ENCODE measurements at regions not wholly inside any gene's neighbourhood (a gene's known extent, or its start where the extent isn't known, plus 50 kb on each side); places are given as distances from the start of the nearest gene placed in this dataset.
A peak's percentile ranks its signal among the peaks of the same experiment; 100 is the strongest.
"Not testable (repeated sequence)": the region's sequence is repeated elsewhere in the genome, so short reads cannot be mapped to it uniquely, and the experiment has no call there.

DNA sequence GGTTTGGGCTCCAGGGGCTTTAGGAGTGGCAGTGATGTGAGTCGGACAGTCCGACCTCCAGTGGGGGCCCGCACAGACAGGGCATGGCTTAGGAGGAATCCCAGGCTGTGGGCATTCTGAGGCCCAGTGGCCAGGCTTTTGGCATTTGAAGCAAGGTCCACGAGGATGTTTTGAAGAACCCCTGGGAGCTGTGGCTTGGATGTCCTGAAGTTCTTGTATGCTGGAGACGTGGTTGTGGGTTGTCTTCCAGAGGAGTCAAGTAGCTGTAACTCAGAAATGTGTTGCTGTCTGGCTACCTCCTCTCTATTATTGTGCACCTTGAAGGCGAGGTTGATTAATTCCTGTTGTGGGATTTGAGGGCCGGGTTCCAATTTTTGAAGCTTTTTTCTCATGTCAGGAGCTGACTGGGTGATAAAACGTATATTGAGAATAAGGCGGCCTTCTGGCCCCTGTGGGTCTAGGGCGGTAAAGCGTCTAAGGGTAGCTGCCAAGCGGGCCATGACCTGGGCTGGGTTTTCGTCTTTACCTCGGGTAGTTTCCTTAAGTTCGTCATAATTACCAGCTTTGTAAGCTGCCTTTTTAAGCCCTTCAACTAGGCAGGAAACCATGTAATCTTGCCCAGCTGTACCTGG lies 67.3 kb upstream of the EZR start:
- DNase-seq (ENCODE audit: low read depth in 4 of 4, low spot score in 1 of 4), result not testable (repeated sequence)

DNA sequence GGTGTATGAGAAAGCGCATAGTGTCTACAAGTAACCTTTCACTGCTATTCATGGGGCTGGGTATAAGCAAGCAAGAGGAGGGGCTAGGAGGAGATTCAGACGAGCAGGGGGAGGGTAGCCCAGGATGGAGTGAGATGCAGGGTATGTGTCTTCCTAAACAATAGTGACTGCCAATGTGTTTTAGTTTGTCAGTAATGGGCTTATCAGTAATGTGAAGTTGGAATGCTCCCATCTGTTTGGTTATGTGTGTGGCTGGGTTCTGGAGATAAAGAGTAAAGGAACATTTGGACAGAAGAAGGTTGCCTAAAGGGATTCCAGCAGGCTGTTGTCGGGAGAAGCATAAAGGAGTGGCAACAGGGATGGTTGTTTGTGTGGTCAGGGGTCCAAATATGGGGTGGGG lies 62.7 kb upstream of the EZR start:
- not testable (repeated sequence) for DNase-seq (ENCODE audit: low read depth in 4 of 4, low spot score in 1 of 4)

DNA sequence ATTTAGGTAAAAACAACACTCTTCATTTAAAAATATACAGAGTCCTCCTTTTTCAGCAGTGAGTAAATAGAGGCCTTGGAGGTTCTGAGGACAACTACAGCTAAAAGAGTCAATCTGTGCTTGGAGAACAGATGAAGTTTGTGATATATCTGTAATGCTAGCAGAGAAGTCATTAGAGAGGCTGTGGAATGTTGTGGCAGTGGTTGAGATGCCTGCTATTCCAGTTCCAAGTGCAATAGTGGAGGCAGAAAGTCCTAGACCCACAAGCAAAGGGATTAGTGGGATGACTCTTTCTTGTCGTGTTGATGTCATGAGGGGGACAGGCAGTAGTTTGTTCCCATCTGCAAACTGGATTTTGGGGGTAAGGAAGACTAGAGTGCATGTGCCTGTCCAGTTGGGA lies 62.1 kb upstream of the EZR start:
- not testable (repeated sequence) for DNase-seq (ENCODE audit: low read depth in 4 of 4, low spot score in 1 of 4)

DNA sequence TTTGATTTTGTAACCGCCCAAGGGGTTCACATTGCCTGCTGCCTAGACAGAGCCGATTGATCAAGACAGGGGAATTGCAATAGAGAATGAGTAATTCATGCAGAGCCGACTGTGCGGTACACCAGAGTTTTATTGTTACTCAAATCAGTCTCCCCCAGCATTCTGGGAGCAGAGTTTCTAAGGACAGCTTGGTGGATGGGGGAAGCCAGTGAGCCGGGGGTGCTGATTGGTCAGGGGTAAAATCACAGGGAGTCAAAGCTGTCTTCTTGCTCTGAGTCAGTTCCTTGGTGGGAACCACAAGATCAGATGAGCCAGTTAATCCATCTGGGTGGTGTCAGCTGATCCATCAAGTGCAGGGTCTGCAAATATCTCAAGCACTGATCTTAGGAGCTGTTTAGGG lies 60.0 kb upstream of the EZR start:
- peak in 2 of 4 experiments; percentile 9 to 52 for DNase-seq (ENCODE audit: low read depth in 4 of 4, low spot score in 1 of 4)

DNA sequence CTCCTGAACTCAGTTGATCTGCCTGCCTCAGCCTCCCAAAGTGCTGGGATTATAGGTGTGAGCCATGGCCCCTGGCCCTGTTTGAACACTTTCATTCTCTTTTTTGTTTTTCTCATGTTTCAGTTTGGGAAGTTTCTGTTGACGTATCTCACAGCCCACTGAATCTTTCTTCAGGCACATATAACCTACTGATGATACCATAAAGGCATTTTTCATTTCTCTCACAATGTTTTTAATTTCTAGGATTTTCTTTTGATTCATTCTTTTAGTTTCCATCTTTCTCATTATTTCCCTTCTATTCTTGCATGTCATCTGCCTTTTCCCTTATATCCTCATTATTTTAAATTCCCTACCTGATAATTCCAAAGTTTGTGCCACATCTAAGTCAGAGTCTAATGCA lies 58.5 kb upstream of the EZR start:
- DNase-seq (ENCODE audit: low read depth in 4 of 4, low spot score in 1 of 4), result no peak

DNA sequence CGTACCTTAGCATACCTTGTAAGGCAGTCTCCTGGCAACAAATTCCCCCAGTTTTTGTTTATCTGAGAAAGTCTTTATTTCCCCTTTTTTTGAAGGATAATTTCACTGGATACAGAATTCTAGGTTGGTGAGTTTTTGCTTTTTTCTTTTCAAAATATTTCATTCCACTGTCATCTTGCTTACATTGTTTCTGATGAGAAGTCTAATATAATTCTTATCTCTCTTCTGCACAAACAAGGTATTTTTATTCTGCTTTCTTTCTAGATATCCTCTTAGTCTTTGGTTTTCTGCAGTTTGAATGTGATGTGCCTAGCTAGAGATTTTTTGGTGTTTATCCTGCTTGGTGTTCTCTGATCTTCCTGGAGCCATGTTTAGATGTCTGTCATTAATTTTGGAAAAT lies 57.7 kb upstream of the EZR start:
- no peak for DNase-seq (ENCODE audit: low read depth in 4 of 4, low spot score in 1 of 4)

DNA sequence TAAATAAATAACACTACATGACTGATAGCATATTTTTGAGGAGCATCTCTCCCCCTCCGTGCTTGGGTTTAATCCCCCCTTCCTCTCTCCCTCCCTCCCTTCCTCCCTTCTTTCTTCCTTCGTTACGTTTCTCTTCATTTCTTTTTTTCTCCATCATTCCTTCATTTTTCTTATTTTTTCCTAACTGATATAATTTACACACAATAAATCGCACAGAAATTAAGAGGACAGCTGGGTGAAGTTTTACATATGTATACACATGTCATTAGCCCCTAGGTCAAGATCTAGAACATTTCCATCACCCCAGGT lies 51.4 kb upstream of the EZR start:
- DNase-seq (ENCODE audit: low read depth in 4 of 4, low spot score in 1 of 4), result no peak

DNA sequence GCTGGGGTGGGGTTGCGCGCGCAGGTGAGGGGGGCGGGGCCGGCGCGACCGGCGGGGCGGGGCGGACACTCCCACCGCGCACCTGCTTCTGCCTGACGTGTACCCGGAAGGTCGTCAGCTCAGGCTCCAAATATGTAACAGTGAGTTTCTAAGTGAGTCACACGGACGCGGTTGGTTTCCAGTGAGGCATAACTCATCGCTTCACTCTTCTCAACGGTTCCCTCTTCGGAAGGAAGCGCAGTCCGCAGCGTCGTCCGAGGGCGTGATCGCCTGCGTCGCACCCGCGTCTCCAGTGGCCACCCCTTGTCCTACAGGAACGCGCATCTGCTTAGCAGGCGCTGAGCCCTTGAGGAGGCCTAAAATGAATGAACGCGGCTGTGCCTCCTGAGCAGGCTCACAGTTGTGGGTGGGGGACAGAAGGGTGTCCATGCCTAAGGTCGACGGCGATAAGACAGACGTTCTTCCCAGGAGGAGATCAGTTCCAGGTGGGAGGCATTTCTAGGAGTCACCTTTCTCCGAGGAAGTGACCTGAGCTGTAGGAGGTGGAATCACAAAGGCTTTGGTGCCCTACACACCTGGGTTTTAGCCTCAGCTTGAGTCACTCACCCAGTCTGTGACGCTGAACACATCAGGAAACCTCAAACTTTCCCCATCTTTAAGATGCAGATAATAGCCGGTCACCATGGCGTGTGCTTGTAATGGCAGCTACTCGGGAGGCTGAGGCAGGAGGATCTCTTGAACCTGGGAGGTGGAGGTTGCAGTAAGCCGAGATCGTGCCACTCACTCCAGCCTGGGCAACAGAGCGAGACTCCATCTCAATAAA lies 50.9 kb upstream of the EZR start:
- peak in 3 of 4 experiments; percentile 27 to 90 (median 86) for DNase-seq (ENCODE audit: low read depth in 4 of 4, low spot score in 1 of 4)

DNA sequence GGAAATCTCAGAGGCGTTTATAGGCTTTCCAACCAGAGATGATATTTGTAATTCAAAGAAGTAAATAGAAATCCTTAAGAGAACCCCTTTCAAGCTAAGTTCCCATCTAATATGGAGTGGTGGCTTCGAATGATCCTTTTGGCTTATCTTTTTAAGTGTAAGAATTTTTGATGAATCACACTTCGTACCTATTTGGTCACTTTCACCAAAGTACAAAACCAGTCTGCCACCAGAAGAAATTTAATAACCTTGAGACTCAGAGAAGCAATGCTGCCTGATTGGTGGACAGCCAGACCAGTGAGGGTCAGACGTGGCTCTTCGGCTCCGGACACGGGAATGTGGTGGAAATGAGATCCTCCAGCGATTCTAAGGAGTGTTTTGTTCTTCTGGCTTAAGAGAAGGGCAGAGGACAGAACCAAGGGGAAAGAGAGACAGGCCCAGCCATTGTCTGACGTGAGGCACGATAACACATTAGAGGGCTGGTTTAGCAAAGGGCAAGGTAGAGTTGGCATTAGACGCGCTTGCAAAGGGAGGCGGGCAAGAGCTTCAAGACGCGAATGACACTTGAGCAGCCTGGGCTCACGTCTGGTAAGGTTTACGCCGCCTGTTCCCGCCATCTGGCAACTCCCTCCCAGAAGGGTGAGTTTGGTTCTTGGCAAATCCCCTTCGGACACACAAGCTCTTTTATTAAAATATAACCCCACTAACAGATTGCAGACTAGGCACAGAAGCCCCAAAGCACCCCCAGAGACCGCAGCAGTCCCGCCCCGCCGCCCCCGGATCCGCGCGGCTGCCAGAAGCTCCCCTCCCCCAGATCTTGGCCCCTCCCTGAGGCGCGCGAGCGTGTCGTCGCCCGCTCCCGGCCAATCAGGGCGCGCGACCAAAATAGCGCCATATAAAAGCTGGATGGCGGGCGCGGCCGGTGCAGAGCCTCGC lies 50.0 kb upstream of the EZR start:
- peak in 2 of 4 experiments; percentile 93 to 94 for DNase-seq (ENCODE audit: low read depth in 4 of 4, low spot score in 1 of 4)

Measured in stimulated activated CD4-positive, alpha-beta T cell treated with anti-CD3 and anti-CD28 coated beads, Interleukin-1b, Interleukin-23, amount 100 ng/mL, for 24 hours (primary cell).